GM12892 (cell line): ENCODE measurements at regions not wholly inside any gene's neighbourhood (a gene's known extent, or its start where the extent isn't known, plus 50 kb on each side); places are given as distances from the start of the nearest gene placed in this dataset.
A peak's percentile ranks its signal among the peaks of the same experiment; 100 is the strongest.

Experiments
- DNase-seq: peaks from one replicate; pipeline ENCODE4 v3.0.0; 2011; ENCODE audit not compliant: insufficient read length
- FAIRE-seq: peaks from 2 replicates; lab custom pipeline; 2011; peaks lifted over from hg19 to GRCh38; lab: Jason Lieb, UNC
- POLR2A ChIP-seq: IDR thresholded peaks from 2 replicates; pipeline ENCODE4 v1.6.1; 2011; ENCODE audit warnings: low read depth, low read length, control low read depth
- POLR2AphosphoS5 ChIP-seq: IDR thresholded peaks from 2 replicates; pipeline ENCODE4 v1.6.1; 2011; ENCODE audit warnings: low read depth, low read length, control low read depth
- TAF1 ChIP-seq: IDR thresholded peaks from 2 replicates; pipeline ENCODE4 v1.6.1; 2011; ENCODE audit warnings: low read depth, mild to moderate bottlenecking, control low read depth, low read length, borderline replicate concordance

GRCh38 chr5:66407765-66408164 is 188.4 kb upstream of the MAST4 start:
- FAIRE-seq (no peak), DNase-seq (no peak)
- TF ChIP-seq POLR2A (no peak), POLR2AphosphoS5 (no peak), TAF1 (no peak)

- no peak for FAIRE-seq
- no peak for DNase-seq
- TF ChIP-seq POLR2AphosphoS5, result no peak
- no peak for TF ChIP-seq POLR2A
- TF ChIP-seq TAF1, result no peak
Observed at GRCh38 chr5:66408576-66408975, 187.6 kb upstream of the MAST4 start.

GRCh38 chr5:66410122-66410521 is 186.1 kb upstream of the MAST4 start:
- DNase-seq (no peak), FAIRE-seq (no peak)
- no peak for TF ChIP-seq POLR2AphosphoS5
- no peak for TF ChIP-seq POLR2A
- TF ChIP-seq TAF1, result no peak

DNA sequence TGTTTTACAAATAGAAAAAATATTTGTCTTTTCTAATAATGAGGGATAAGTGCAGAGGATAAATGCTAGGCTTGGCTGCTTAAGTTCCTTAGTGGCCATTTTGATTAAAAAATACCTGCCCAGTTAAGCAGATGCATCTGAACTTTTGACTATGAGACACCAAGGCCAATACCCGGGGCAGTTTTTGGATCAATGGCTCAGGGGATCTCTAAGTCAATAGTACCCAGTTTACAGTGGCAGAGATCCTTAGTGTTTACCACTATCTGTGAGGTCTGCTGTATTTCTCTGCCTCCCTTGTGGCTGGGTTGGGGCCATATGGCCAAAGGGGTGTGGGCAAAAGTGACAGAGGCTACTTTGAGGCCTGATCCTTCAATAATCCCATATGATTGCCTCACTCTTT is 184.5 kb upstream of the MAST4 start:
- FAIRE-seq, result no peak
- DNase-seq, result no peak
- TF ChIP-seq POLR2A, result no peak
- no peak for TF ChIP-seq POLR2AphosphoS5

GRCh38 chr5:66413931-66414330 is 182.3 kb upstream of the MAST4 start:
- DNase-seq (no peak), FAIRE-seq (no peak)
- no peak for TF ChIP-seq POLR2A
- no peak for TF ChIP-seq POLR2AphosphoS5

GRCh38 chr5:66415208-66415607 is 181.0 kb upstream of the MAST4 start:
- FAIRE-seq, result no peak
- TF ChIP-seq POLR2A (no peak), POLR2AphosphoS5 (no peak), TAF1 (no peak)
- DNase-seq, result no peak

DNA sequence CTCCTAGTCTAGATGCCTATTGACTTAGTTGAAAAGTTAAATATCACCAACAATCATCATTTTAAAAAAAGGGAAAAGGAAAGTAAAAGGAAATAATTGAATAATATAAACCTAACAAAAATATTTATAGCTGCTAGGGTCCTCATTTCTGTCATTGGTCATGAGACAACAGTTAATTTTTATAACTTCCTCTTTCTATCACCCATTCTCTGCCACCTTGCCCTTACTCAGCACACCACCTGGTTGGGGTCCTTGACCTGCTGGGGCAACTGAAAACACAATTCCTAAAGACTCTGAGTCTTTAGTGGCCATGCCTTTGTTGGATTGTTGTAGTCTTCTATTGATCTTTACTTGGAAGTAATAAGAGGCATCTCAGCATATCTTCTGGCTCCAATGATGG is 179.5 kb upstream of the MAST4 start:
- FAIRE-seq, result no peak
- DNase-seq, result no peak
- TF ChIP-seq POLR2A, result no peak
- no peak for TF ChIP-seq POLR2AphosphoS5
- TF ChIP-seq TAF1, result no peak

- FAIRE-seq, result no peak
- TF ChIP-seq TAF1 (no peak), POLR2AphosphoS5 (no peak), POLR2A (no peak)
- DNase-seq, result no peak
Observed at GRCh38 chr5:66417781-66418180, 178.4 kb upstream of the MAST4 start.

- no peak for DNase-seq
- TF ChIP-seq POLR2AphosphoS5 (no peak), TAF1 (no peak), POLR2A (no peak)
- no peak for FAIRE-seq
Observed at GRCh38 chr5:66423484-66423883, 172.7 kb upstream of the MAST4 start.

DNA sequence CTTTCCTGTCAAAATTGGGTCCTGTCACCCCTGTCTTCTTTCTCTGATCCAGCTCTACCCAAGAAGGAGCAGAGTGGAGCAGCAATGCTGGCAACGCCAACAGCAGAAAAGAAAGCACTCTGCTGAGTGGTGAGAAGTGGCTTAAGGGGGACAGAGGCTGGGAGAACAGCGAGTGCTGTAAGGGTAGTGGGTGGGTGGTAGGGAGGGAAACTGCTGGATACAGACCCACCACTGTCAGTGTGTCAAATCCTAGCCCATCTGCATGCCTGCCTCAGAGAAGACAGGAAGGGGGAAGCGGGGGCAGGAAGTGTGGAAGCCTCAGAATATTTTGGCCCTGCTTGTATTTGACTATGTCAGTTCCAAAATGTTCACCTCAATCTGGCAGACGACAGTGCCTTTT is 170.4 kb upstream of the MAST4 start:
- TF ChIP-seq TAF1, result no peak
- no peak for TF ChIP-seq POLR2A
- TF ChIP-seq POLR2AphosphoS5, result no peak
- no peak for FAIRE-seq

DNA sequence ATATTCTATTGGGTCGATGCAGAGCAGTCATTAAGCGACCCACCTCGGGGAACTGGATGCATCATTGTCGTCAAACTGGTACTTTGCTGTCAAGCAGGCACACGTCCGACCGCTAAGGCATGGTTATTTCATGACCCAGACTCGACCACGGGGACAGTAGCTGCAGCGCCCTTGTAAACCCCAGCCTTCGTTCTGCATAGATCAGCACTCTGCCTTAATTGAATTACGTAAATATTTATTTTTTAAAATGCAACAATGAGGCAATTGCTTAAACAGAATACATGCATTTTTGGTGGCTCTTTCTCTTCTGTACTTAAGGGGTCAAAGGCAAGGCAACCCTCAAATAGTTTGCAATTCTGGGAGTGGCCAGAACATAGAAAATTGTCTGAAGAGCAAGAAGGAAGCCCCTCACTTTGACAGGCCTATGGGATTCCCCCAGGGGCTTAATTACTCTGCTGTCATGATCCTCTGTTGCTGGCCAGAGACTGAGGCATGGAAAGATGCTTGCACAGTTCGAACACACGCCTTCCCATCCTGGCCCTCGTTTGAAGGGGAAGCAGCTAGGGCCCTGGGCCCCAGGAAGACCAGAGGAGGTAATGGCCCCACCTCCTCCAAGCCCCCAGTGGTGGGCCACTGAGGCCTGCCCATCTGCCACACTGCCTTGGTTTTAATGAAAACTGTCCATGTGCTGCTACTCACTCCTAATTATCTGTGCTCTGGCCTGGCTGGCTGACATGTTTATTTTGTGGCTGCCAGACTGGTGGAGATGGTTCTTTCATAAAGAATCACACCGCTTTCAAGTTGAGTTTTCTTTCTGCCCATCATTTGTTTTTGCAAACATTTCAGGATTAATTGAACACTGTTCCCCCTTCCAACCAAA is 169.7 kb upstream of the MAST4 start:
- DNase-seq, result no peak
- TF ChIP-seq POLR2A (no peak), TAF1 (no peak), POLR2AphosphoS5 (no peak)
- no peak for FAIRE-seq

More for the DNA sequence above, 170.4 kb upstream of the MAST4 start:
- no peak for DNase-seq

- DNase-seq (no peak), FAIRE-seq (no peak)
- TF ChIP-seq POLR2A (no peak), TAF1 (no peak), POLR2AphosphoS5 (no peak)
Observed at GRCh38 chr5:66427139-66427442, 169.1 kb upstream of the MAST4 start.

DNA sequence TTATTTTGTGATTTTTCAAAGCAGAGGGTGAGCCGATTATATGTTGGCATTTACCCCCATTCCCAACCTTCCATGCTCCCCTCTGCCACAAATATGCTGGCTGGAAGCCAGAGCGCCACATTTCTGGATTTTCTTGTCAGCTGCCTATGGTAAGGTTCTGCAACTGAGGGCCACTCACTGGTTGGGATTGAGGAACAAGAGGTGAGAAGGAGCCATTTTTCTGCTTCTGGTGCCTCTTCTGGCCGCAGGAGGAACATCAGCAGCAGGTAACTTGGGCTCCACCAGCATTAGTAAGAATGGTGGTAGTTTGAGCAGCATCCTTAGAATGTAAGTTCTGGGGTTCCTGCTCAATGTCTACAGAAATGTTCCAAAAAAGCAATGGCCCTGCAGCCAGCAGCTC is 159.5 kb upstream of the MAST4 start:
- TF ChIP-seq TAF1 (no peak), POLR2A (no peak), POLR2AphosphoS5 (no peak)
- FAIRE-seq, result peak; percentile 78

More for the DNA sequence above, 159.5 kb upstream of the MAST4 start:
- no peak for DNase-seq
